SK-N-SH (cell line): ENCODE measurements at regions not wholly inside any gene's neighbourhood (a gene's known extent, or its start where the extent isn't known, plus 50 kb on each side); places are given as distances from the start of the nearest gene placed in this dataset.

Experiments
- CTCF ChIA-PET: fragments of 300-600, 350-600 bp; formaldehyde crosslinking; extraction: SDS; loops from one replicate; lab custom pipeline; 2021; lab: Yijun Ruan, JAX
- POLR2A ChIA-PET: fragments of 350-600 bp; sonication (Branson Sonifier 250); formaldehyde crosslinking; extraction: SDS; loops from one replicate; lab custom pipeline; 2020; ENCODE audit warnings: antibody characterized with exemption, inconsistent platforms; lab: Yijun Ruan, JAX
- DNase-seq: peaks from one replicate; pipeline ENCODE4 v3.0.0; 2012
- H2AFZ ChIP-seq: fragments of 200-600 bp; sonication (generic); 2 replicates; pipeline ENCODE4 v1.8.1; 2016; ENCODE audit warnings: antibody characterized with exemption, mild to moderate bottlenecking, low read depth
- H3F3A ChIP-seq: fragments of 200-600 bp; sonication (generic); replicated peaks from 2 replicates; pipeline ENCODE3; 2016; ENCODE audit warnings: antibody characterized with exemption, mild to moderate bottlenecking; ENCODE audit not compliant: insufficient read depth
- H3K27ac ChIP-seq, 2 experiments: fragments of 200-500 bp in 1 of 2; fragments of 200-600 bp in 1 of 2; sonication (Bioruptor generic) in 1 of 2; sonication (generic), shearing (Covaris generic) in 1 of 2; 2 replicates each; pipeline versions ENCODE4 v1.5.1 to v1.6.1; 2014 to 2016; ENCODE audit warnings: low read depth in 2 of 2, inconsistent platforms in 1 of 2, low read length in 1 of 2, mild to moderate bottlenecking in 1 of 2, mixed read lengths in 1 of 2
- H3K27me3 ChIP-seq: fragments of 200-600 bp; sonication (generic), shearing (Covaris generic); 2 replicates; pipeline ENCODE4 v1.6.1; 2016; ENCODE audit warnings: mixed run types; ENCODE audit not compliant: insufficient read depth
- H3K36me3 ChIP-seq, 2 experiments: fragments of 200-500 bp in 1 of 2; fragments of 200-600 bp in 1 of 2; sonication (Bioruptor generic) in 1 of 2; sonication (generic) in 1 of 2; replicated peaks in 1 of 2; 2 replicates each; pipeline versions ENCODE3 to v1.5.1; 2014 to 2016; ENCODE audit warnings: low read length in 1 of 2, mild to moderate bottlenecking in 1 of 2; ENCODE audit not compliant: insufficient read depth in 2 of 2, control insufficient read depth in 1 of 2
- H3K4me1 ChIP-seq, 2 experiments: fragments of 200-500 bp in 1 of 2; fragments of 200-600 bp in 1 of 2; sonication (Bioruptor generic) in 1 of 2; sonication (generic), shearing (Covaris generic) in 1 of 2; 2 replicates each; pipeline versions ENCODE4 v1.5.1 to v1.6.1; 2014 to 2016; ENCODE audit warnings: low read depth in 1 of 2, low read length in 1 of 2, mixed run types in 1 of 2; ENCODE audit not compliant: insufficient read depth in 2 of 2, control insufficient read depth in 1 of 2
- H3K4me2 ChIP-seq: fragments of 200-600 bp; sonication (generic), shearing (Covaris generic); 2 replicates; pipeline ENCODE4 v1.6.1; 2017; ENCODE audit warnings: mixed run types
- H3K4me3 ChIP-seq, 2 experiments: fragments of 200-500 bp in 1 of 2; fragments of 200-600 bp in 1 of 2; sonication (Bioruptor generic) in 1 of 2; sonication (generic), shearing (Covaris generic) in 1 of 2; 2 replicates each; pipeline versions ENCODE4 v1.5.1 to v1.8.1; 2014 to 2016; ENCODE audit warnings: low read depth in 2 of 2, inconsistent platforms in 1 of 2, low read length in 1 of 2, mild to moderate bottlenecking in 1 of 2, mixed read lengths in 1 of 2, moderate library complexity in 1 of 2
- H3K79me2 ChIP-seq: fragments of 200-600 bp; sonication (generic); 2 replicates; pipeline ENCODE4 v1.8.1; 2017; ENCODE audit warnings: mild to moderate bottlenecking; ENCODE audit not compliant: insufficient read depth
- H3K9ac ChIP-seq: fragments of 200-600 bp; sonication (generic); 2 replicates; pipeline ENCODE4 v1.6.1; 2017; ENCODE audit warnings: mixed run types
- H3K9me2 ChIP-seq: fragments of 200-600 bp; sonication (generic); 2 replicates; pipeline ENCODE4 v1.6.1; 2017; ENCODE audit warnings: mixed run types
- H3K9me3 ChIP-seq: fragments of 200-600 bp; sonication (generic); 2 replicates; pipeline ENCODE4 v1.6.1; 2017; ENCODE audit warnings: mixed run types, mild to moderate bottlenecking, moderate library complexity
- H4K20me1 ChIP-seq: fragments of 200-600 bp; sonication (generic); 2 replicates; pipeline ENCODE4 v1.6.1; 2017; ENCODE audit warnings: mild to moderate bottlenecking, mixed run types; ENCODE audit not compliant: insufficient read depth
- CHD2 ChIP-seq: fragments of 150-350 bp; IDR thresholded peaks from 2 replicates; pipeline ENCODE4 v1.6.1; 2018; ENCODE audit warnings: low read length; ENCODE audit not compliant: partially characterized antibody
- ELF1 ChIP-seq: IDR thresholded peaks from 2 replicates; pipeline ENCODE4 v1.4.0; 2012
- EP300 ChIP-seq, 2 experiments: IDR thresholded peaks; 2 replicates each; pipeline versions ENCODE4 v1.4.0 to v1.6.1; 2012; ENCODE audit warnings: borderline replicate concordance in 1 of 2, low read depth in 1 of 2, low read length in 1 of 2
- FOXJ3 ChIP-seq: sonication (generic); formaldehyde crosslinking; IDR thresholded peaks from 2 replicates; pipeline ENCODE4 v1.5.1; 2020; ENCODE audit warnings: mild to moderate bottlenecking, missing genetic modification reagents
- IRF3 ChIP-seq: fragments of 150-350 bp; IDR thresholded peaks from 2 replicates; pipeline ENCODE4 v1.6.1; 2016; ENCODE audit warnings: mild to moderate bottlenecking, low read depth, low read length
- MEF2A ChIP-seq: IDR thresholded peaks from 2 replicates; pipeline ENCODE4 v1.4.0; 2012; ENCODE audit warnings: low read depth, borderline replicate concordance
- MXI1 ChIP-seq: IDR thresholded peaks from 2 replicates; pipeline ENCODE4 v1.6.1; 2012; ENCODE audit warnings: mild to moderate bottlenecking, low read depth, low read length, improper control_type of control experiment
- NRF1 ChIP-seq: IDR thresholded peaks from 2 replicates; pipeline ENCODE4 v1.6.1; 2012; ENCODE audit warnings: low read depth, mild to moderate bottlenecking, low read length
- POLR2AphosphoS5 ChIP-seq: IDR thresholded peaks from 2 replicates; pipeline ENCODE4 v1.6.1; 2012; ENCODE audit warnings: low read depth, low read length
- RAD21 ChIP-seq: IDR thresholded peaks from 2 replicates; pipeline ENCODE4 v1.6.1; 2012; ENCODE audit warnings: mild to moderate bottlenecking, low read length
- REST ChIP-seq: IDR thresholded peaks from 2 replicates; pipeline ENCODE4 v1.6.1; 2012; ENCODE audit warnings: mild to moderate bottlenecking, low read depth, low read length, moderate library complexity
- RFX5 ChIP-seq: IDR thresholded peaks from 2 replicates; pipeline ENCODE4 v1.6.1; 2012; ENCODE audit warnings: mild to moderate bottlenecking, improper control_type of control experiment, low read length
- SIN3A ChIP-seq: IDR thresholded peaks from 2 replicates; pipeline ENCODE4 v1.6.1; 2012; ENCODE audit warnings: low read depth, mild to moderate bottlenecking, low read length, moderate library complexity, borderline replicate concordance
- SMC3 ChIP-seq: IDR thresholded peaks from 2 replicates; pipeline ENCODE4 v1.6.1; 2012; ENCODE audit warnings: low read depth, low read length, improper control_type of control experiment
- TCF12 ChIP-seq: IDR thresholded peaks from 2 replicates; pipeline ENCODE4 v1.4.0; 2012
- USF1 ChIP-seq: IDR thresholded peaks from 2 replicates; pipeline ENCODE4 v1.4.0; 2012; ENCODE audit warnings: low read depth, borderline replicate concordance
- USF2 ChIP-seq: fragments of 150-350 bp; IDR thresholded peaks from 2 replicates; pipeline ENCODE4 v1.6.1; 2017; ENCODE audit warnings: antibody characterized with exemption, low read length, low read depth, borderline replicate concordance
- YY1 ChIP-seq: IDR thresholded peaks from 2 replicates; pipeline ENCODE4 v1.4.0; 2012; ENCODE audit warnings: low read depth, mild to moderate bottlenecking
- WGBS: methylation state at CpG from one replicate; pipeline ENCODE4 v1.1.6; 2017; ENCODE audit warnings: low lambda C conversion rate; 5-methylcytosine and 5-hydroxymethylcytosine counted together

GRCh38 chr4:59200992-59201391 lies 1999.1 kb upstream of the ADGRL3 start:
- Histone ChIP-seq H3K79me2 (no peaks in the 10 kb centered on the region), H3K36me3 (no peaks in the 10 kb centered on the region), H3K4me1 (peaks cover 0 to under 1% of the 10 kb centered on the region in 2 experiments; a peak in 1 of 4 replicates), H3K27me3 (no peaks in the 10 kb centered on the region), H4K20me1 (no peaks in the 10 kb centered on the region), H3K9me2 (no peaks in the 10 kb centered on the region), H3K4me2 (no peak overlapping the region), H3K9ac (no peak overlapping the region)
- CTCF ChIA-PET, result no interaction called here
- no peak for DNase-seq
- 33% methylated on average over 2 of the region's 2 CpGs for WGBS
- TF ChIP-seq RFX5 (no peak), CHD2 (no peak), YY1 (no peak), SMC3 (no peak), POLR2AphosphoS5 (no peak), USF2 (no peak), FOXJ3 (CRISPR knock-in tag) (no peak), ELF1 (no peak), EP300 (IDR thresholded peaks at IDR 0.05; ENCODE audit: borderline replicate concordance in 1 of 2, low read depth in 1 of 2, low read length in 1 of 2) (no peak), TCF12 (no peak), MEF2A (no peak), MXI1 (no peak), USF1 (no peak), RAD21 (no peak), IRF3 (no peak), REST (no peak), NRF1 (no peak), SIN3A (no peak)
- TF ChIP-seq, all 33 proteins: peak for 0
- POLR2A ChIA-PET, result no interaction called here
- Histone ChIP-seq H3K9me3 (no peaks in the 10 kb centered on the region), H3K4me3 (no peak overlapping the region), H3K27ac (no peak overlapping the region), H3F3A (no peaks in the 10 kb centered on the region), H2AFZ (no peak overlapping the region)
